ENCODE measurements at regions not wholly inside any gene's neighbourhood (a gene's known extent, or its start where the extent isn't known, plus 50 kb on each side); places are given as distances from the start of the nearest gene placed in this dataset.
A peak's percentile ranks its signal among the peaks of the same experiment; 100 is the strongest.

GRCh38 chr17:62884781-62885180, 76.7 kb upstream of the MARCHF10 start:
- H3K27me3 Mint-ChIP-seq (ENCODE audit: unreplicated experiment): no peaks in the 10 kb centered on the region
- peak; percentile 5 for DNase-seq (ENCODE audit: extremely low spot score, unreplicated experiment)
- peaks cover 13% of the 10 kb centered on the region for H3K9me3 Mint-ChIP-seq (ENCODE audit: unreplicated experiment)
- peaks cover 7% of the 10 kb centered on the region for H3K4me1 Mint-ChIP-seq (ENCODE audit: unreplicated experiment)
- H3K27ac Mint-ChIP-seq (ENCODE audit: unreplicated experiment): no peak overlapping the region
- H3K36me3 Mint-ChIP-seq (ENCODE audit: unreplicated experiment): no peaks in the 10 kb centered on the region
- no peak overlapping the region for H3K4me3 Mint-ChIP-seq (ENCODE audit: unreplicated experiment)
- TF ChIP-seq CTCF (IDR thresholded peaks at IDR 0.05): no peak

- Mint-ChIP-seq H3K36me3 (ENCODE audit: unreplicated experiment) (no peaks in the 10 kb centered on the region), H3K27ac (ENCODE audit: unreplicated experiment) (no peak overlapping the region), H3K4me3 (ENCODE audit: unreplicated experiment) (no peak overlapping the region), H3K4me1 (ENCODE audit: unreplicated experiment) (no peaks in the 10 kb centered on the region), H3K27me3 (ENCODE audit: unreplicated experiment) (peaks cover 2% of the 10 kb centered on the region), H3K9me3 (ENCODE audit: unreplicated experiment) (peaks cover 1% of the 10 kb centered on the region)
- DNase-seq (ENCODE audit: extremely low spot score, unreplicated experiment): no peak
- TF ChIP-seq CTCF (IDR thresholded peaks at IDR 0.05): no peak
These were observed 74.8 kb upstream of the MARCHF10 start for GRCh38 chr17:62882878-62883277.

GRCh38 chr17:62882284-62882683, 74.2 kb upstream of the MARCHF10 start:
- H3K4me1 Mint-ChIP-seq (ENCODE audit: unreplicated experiment): no peaks in the 10 kb centered on the region
- no peak overlapping the region for H3K27ac Mint-ChIP-seq (ENCODE audit: unreplicated experiment)

DNA sequence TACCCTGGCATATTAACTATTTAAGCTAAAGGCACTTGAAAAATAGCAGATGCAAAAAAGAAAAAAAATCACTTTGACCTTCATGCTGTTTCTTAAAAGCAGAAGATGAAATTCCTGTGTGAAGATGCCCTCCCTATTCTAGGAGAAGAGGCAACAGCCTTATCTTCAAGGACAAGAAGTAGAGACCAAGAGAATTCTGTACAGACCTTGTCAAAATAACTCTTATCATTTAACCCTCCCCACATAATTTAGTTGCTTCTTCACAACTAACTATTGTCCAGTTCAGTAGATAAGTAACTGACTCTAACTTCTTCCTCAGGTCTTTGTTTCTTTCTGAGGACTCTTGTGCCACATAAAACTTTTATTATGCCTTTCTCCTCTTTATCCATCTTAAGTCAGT, 72.0 kb upstream of the MARCHF10 start:
- no peak overlapping the region for H3K4me3 Mint-ChIP-seq (ENCODE audit: unreplicated experiment)
- peaks cover 2% of the 10 kb centered on the region for H3K27me3 Mint-ChIP-seq (ENCODE audit: unreplicated experiment)
- TF ChIP-seq CTCF (IDR thresholded peaks at IDR 0.05): no peak
- H3K27ac Mint-ChIP-seq (ENCODE audit: unreplicated experiment): no peak overlapping the region
- no peaks in the 10 kb centered on the region for H3K36me3 Mint-ChIP-seq (ENCODE audit: unreplicated experiment)
- DNase-seq (ENCODE audit: extremely low spot score, unreplicated experiment): no peak
- H3K9me3 Mint-ChIP-seq (ENCODE audit: unreplicated experiment): no peaks in the 10 kb centered on the region
- peaks cover 6% of the 10 kb centered on the region for H3K4me1 Mint-ChIP-seq (ENCODE audit: unreplicated experiment)

More at GRCh38 chr17:62882284-62882683, 74.2 kb upstream of the MARCHF10 start:
- peaks cover 2% of the 10 kb centered on the region for H3K27me3 Mint-ChIP-seq (ENCODE audit: unreplicated experiment)
- DNase-seq (ENCODE audit: extremely low spot score, unreplicated experiment): no peak
- no peak overlapping the region for H3K4me3 Mint-ChIP-seq (ENCODE audit: unreplicated experiment)
- no peaks in the 10 kb centered on the region for H3K9me3 Mint-ChIP-seq (ENCODE audit: unreplicated experiment)
- no peak for TF ChIP-seq CTCF (IDR thresholded peaks at IDR 0.05)
- H3K36me3 Mint-ChIP-seq (ENCODE audit: unreplicated experiment): no peaks in the 10 kb centered on the region

DNA sequence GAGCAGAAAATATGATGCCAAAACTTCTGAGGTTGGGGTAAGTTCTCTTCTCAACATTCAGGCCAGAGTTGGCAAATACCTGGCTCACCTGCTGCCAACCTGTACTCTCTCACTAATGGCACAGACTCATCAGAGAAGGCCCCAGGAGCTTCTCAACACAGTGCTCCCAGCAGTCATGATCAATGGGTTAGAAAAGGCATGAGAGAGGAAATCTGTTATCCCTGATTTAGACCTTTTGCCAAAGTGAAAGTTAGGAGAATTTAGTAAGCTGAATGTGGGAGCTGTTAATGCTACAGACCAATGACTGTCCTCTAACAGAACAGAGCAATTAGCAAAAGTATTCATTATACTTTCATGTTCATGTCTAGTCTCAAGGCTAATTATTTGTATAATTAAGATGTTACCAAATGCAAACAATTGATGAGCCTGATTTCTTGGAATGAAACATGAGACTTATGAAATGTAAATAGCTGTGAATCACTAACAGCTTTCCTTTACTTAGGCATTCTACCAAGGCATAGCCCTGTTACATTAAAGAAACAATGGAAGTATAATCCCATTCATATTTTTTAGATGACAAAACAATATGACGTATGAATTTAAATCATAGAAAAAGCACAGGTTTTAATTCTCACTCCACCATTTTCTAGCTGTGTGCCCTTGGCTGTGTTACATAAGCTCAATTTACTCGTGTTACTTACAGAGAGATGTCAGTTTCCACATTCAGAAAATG, 68.7 kb upstream of the MARCHF10 start:
- H3K4me3 Mint-ChIP-seq (ENCODE audit: unreplicated experiment): no peak overlapping the region
- DNase-seq (ENCODE audit: extremely low spot score, unreplicated experiment): no peak

More for the DNA sequence above, 68.7 kb upstream of the MARCHF10 start:
- Mint-ChIP-seq H3K36me3 (ENCODE audit: unreplicated experiment) (no peaks in the 10 kb centered on the region), H3K27me3 (ENCODE audit: unreplicated experiment) (peaks cover 2% of the 10 kb centered on the region), H3K4me1 (ENCODE audit: unreplicated experiment) (peaks cover 6% of the 10 kb centered on the region), H3K27ac (ENCODE audit: unreplicated experiment) (no peak overlapping the region), H3K9me3 (ENCODE audit: unreplicated experiment) (no peaks in the 10 kb centered on the region)
- TF ChIP-seq CTCF (IDR thresholded peaks at IDR 0.05): no peak
